ENCODE measurements at regions not wholly inside any gene's neighbourhood (a gene's known extent, or its start where the extent isn't known, plus 50 kb on each side); places are given as distances from the start of the nearest gene placed in this dataset.

DNA sequence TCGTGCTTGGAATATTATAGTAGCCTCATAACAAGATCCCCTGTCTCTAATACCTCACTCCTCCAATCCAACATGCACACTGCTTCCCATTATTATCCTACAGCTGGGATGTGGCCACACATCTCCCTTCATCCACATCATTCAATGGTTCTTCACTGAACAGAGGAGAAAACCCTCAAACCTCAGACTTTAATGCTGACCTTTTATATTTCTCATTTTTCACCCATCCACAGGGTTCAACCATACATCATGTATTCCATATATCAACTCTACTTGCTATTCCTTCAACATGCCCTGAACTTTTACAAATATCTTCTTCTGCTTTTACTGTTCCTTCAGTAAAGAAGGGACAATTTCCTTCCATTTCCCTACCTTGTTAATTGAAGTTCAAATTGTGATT, 396.8 kb downstream of the TLE4 start:
- no peak for DNase-seq

DNA sequence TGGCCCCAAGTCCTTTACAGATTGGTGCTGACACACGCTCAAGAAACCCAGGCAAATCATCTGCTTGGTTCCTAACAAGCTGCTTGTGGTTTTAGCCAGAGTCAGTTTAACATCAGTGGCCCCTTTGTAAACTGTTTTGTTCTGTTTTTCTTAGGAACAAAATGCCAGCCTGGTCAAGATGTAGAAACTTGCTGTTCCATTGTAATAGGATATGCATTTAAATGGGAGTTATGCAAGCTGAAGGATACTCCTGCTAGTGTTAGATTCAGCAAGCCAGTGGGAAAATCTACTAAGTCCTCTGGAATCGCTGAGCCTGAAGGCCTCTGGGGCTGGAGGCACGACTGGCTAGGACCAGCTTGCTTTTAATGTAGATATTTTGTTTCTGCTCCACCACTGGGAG, 391.1 kb downstream of the TLE4 start:
- no peak for DNase-seq

DNA sequence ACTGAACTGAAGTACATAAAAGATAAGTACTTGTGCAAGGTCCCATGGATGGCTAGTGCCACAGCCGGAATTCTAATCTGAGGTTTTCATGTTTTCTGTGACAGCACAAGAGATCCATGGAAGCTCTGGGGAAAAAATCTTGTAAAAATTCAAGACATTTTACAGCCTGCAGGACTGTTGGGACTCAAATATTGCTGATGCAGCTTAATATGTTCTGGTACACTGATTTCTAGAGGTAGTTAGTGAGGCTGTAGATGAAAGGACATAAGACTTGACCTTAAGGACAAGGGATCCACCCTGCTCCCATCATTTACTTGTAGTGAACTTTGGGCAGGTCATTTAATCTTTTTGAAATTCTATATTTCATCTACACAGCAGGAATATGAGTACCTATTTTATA, 390.4 kb downstream of the TLE4 start:
- DNase-seq = no peak

DNA sequence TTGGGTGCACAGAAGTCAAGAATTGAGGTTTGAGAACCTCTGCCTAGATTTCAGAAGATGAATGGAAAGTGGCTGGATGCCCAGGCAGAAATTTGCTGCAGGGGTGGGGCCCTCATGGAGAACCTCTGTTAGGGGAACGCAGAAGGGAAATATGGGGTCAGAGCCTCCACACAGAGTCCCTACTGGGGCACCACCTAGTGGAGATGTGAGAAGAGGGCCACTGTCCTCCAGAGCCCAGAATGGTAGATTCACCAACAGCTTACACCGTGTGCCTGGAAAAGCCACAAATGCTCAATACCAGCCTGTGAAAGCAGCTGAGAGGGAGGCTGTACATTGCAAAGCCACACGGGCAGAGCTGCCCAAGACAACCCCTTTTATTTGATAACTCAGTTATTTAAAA, 383.5 kb downstream of the TLE4 start:
- DNase-seq = no peak

DNA sequence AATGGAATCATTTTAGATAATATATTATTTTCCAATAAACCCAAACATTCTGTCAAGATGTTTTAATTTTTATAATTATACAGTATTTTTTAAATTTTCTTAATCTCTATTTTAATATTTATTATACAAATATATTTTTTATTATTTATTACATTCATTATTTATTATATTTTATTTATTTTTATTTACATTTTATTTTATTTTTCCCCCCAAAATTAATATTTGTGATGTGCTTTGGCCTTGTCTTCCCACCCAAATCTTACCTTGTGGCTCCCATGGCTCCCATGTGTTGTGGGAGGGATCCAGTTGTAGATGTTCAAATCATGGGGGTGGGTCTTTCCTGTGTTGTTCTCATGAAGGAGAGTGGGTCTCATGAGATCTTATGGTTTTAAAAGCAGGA, 382.1 kb downstream of the TLE4 start:
- no peak for DNase-seq

DNA sequence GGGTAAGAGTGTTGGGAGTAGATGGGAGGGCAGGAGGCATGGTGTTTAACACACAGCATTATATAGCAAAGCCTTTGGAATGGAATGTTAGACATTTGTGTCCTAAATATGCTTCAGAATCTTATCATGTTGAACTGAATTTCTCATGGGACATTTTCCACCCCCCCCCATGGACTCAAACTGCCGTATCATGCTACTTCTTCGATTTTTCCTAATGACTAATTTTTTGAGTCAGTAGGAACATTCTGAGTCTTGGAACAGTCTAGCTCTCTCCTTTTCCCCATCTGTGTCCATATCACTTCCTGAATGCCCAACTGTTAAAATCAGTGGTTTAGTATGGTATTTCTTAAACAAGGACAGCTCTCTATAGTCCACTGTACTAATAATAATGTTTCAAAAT, 380.6 kb downstream of the TLE4 start:
- DNase-seq = no peak

DNA sequence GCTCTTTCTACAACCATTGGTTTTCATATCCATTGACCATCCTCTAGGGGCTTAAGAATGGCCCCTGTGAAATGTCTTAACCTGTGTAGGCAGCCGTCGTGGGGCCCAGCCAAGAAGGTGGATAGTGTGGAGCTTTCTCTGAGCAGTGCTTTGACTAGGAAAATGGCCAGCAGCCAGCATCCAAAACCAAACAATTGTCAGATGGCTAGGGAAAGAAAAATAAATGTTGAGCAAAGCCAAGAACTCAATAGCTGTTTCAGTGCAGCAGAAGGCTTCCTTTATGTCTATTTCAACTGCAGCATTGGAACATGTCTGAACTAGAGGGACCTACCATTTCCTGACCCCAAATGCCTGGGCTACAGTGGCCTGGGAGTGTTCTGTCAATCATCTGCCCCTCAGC, 374.9 kb downstream of the TLE4 start:
- no peak for DNase-seq

DNA sequence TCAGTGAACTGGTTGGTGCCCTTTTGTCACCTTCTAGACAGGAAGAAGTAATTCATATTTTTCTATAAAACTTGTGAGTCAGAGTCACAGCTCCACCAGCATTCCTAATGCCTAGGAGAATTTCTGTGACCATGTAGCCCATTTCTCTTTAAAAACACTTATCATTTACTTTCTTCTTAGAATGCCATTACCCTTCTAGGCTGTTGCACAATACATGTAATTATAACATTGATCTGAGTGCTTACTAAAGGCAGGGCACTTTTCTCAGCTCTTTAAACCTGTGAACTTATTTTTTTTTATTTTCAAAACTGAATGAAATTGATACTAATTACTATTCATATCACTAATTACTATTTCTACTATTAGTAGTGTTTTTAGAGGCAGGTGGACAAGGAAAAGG, 373.7 kb downstream of the TLE4 start:
- no peak for DNase-seq

DNA sequence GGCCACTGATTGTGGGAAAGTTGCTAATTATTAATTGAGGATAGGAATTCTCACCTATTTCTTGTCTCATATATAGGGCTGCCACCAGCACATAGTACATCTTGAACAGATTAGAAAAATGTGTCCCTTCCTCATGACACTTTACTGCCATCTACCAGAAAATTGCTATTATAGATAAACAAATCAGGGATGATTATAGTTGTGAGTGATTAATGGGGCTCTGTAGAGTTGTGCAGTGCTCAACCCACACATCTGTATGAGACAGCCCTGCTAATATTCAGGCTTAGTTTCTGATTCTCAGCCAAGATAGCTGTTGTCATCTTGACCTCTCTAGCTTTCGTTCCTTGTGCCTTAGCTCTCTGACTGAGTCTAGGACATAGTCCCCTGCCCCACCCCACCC, 373.3 kb downstream of the TLE4 start:
- no peak for DNase-seq

DNA sequence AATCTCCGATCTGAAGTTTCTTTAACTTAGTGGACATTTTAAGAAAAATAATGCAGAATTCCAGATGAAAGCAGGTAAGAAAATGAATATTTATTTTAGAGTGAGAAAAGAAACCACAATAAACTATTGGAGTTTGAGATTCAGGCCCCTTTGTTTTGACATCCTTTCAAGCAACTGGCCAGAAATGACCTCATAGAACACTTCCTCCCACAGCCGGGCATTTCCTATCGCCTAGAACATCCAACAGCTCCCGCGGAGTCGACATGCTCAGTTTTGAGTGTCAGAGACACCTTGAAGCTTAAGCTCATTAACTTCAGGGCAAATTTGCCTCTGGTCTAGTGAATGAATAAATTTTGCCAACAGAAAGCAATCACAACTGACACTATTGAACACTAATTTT, 369.2 kb downstream of the TLE4 start:
- no peak for DNase-seq

DNA sequence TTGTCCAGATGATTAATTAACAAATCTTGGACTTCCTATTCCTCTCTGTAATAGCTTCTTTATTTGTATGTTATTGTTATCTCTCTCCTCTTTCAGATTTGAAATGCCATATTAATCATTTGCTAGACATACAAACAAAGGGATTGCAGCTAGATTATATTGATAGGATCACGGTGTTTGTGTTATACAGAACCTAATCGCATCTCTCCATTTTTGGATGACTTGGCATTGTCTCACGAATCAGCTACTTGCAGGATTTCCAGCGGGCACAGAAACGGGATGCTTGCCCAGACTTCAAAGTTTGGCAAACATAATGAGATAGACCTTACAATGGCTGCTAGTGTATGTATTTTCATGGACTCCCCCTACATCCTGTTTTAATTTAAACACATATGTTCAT, 368.1 kb downstream of the TLE4 start:
- DNase-seq = no peak

DNA sequence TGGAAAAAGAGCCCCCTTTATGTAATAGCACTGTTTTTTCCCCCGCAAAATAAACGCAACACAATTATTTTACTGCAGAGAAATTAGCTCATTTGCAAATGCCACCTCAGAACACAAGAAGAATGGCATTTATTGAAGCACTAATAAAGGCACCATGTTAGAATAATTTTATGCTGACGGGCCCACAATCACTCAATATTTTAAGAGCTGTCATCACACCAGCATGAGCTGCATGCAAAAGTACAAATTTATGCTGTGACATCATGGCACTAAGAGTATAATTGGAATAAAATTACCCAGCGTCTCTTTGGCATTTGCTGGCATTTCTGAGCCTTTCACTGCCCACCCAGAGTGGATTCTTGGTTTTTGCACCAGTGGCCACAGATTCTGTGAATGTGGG, 364.6 kb downstream of the TLE4 start:
- DNase-seq = no peak

DNA sequence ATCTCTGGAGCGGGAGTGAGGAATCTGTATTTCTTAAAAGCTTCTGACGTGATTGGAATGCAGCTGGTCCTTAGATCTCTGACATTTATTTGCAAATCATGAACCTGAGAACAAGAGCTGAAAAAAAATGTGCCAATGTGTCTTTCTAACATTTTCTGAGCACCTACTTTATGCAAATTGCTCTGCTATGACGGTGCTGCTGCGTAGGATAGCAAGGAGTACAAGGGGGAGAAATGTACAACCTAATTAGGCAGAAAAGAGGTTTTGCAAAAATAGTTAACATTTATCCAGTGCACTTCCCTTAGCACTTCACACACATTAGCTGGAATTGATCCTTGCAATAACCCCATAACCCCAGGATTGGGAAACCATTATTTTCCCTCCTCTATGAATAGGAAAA, 357.5 kb downstream of the TLE4 start:
- no peak for DNase-seq

DNA sequence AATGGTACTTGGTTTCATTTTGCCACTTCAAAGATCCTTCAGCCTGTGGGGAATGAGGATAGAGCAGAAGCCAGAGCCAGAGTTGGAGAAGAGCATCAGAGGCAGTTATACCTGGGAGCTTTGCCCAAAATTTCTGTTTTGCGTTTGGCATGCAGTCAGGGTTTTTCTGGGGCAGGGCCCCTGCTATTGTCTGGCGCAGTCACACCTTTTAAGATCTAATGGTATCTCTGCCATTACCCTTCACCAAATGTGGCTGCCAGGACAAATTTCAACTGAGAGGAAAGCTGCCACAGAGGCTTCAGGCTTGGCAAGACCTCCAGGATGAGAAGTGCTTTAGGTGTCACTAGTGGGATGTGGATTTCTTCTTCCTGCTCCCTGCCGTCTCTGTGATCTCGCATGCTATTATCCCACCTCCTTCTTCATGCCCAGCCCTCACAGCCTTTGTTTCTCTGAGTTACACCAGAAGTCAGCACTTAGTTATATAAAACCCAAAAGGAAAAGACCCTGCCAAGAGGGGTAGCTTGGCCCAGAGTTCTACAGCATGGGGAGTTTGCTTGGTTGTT, 357.0 kb downstream of the TLE4 start:
- DNase-seq = no peak

DNA sequence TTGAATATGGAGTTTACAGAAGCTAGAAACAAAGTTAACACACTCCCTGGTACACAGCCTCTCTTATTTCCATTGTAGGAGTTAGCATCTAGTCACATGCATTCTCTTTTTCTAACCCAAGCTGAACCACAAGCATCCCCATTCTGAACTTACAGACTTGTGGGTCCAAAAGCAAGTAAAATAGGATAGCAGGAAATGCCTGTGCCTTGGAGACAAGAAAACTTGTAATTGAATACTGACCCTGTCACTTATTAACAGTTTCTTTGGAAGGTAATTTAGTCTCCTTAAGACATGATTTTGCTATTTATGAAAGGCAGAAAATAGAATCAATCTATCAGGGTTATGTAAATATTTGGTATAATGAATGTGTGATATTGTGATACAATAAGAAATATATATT, 353.6 kb downstream of the TLE4 start:
- DNase-seq = no peak

DNA sequence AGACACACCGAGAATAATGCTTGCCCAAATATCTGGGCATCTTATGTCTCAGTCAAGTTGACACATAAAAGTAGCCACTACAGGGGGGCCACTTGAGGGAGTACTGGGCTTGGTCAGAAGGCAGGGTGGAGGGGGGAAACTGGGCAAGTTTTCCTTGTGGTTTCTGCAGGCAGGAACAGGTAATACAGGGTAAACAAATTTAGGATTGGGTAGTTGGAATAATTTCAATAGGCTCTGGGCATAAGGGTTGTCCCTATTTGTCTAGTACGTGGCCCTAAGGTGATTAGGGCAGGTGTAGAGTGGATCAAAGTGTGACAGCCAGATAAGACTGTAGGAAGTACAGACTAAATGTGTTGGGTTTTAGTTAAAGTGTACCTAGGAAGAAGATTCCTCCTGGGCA, 353.1 kb downstream of the TLE4 start:
- DNase-seq = no peak

DNA sequence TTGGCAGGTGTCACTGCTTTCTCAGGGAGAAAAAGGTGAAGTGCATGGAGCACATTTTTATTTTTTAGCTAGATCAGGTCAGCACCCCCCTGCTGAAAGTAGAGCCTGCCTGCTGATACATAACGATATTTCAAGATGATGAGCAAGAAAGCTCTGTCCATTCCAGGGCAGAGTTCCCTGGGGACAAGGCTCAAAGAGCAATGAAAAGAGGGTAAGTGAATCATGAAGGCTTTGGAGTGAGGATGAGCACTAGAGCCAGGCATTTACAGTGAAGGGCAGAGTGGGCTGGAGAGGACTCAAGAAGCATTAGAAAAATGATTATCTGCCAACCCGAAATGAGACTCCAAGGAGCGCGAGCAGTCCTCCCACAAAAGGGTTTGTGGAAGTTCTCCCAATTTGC, 345.7 kb downstream of the TLE4 start:
- no peak for DNase-seq

DNA sequence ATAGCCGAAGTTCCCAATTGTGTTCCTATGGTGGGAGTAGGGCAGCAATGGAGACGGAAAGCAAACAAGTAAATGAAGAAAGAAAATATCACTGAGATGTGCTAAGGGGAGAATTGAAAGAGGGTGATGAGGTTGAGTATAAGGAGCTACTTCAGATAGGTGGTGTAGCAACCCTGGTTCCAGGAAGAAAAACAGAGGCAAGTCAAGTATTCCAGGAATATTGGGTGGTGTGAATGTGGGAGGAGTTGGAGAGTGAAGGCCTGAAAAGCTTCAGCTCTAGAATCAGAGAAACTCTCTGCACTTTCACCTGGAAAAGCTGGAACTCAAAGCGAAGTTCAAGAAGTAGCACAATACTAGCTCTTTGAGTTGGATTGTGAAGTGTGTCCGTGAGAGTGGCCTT, 342.1 kb downstream of the TLE4 start:
- DNase-seq = no peak

DNA sequence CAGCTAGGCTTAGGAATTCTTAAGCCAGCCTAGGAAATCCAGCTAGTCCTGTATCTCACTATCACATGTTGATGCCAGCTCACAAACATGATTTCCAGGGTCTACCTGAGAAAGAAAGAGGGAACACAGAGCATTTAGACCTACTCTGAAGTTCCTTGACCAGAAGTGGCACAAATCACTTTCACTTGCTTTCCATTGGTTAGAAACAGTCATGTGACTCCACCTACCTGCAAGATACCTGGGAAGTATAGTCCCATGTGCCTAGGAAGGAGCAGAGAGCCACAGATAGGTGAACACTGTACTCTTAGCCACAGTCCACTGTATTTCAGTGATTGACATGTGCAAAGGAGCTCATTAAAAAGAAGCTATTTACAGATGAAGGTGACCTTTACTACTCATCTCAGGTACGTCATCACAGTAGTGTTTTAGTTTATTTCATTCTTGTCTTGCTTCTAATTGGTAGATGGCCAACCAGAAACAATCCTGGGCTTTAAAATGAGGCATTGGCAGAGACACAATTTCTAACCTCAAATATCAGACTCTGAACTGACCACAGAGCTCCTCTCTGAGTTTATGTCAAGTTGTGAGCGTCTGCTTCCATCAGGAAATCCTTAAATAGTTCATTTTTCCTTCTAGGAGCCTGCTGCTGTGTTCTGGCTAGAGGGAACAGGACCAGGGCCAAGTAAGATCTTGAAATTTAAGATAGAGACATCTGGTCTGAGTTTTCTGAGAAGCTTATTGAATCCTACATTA, 340.7 kb downstream of the TLE4 start:
- DNase-seq = no peak

DNA sequence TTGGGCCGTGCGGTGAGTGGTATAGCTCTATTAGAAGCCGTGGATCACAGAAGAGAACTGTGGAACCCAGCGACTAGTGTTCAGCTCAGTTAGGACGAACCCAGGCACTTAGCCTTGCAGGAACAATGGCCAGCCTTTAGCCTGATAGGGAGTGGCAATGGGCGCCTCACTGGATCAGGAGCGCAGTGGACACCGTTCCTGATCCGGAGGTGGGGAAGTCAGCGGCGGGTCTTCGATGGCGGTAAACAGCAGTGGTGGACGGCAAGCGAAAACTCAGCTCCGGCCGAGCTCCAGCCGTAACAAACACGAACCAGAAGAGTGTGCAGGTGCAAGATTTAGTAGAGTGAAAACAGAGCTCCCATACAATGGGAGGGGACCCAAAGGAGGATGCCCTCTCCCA, 340.0 kb downstream of the TLE4 start:
- DNase-seq = no peak

DNA sequence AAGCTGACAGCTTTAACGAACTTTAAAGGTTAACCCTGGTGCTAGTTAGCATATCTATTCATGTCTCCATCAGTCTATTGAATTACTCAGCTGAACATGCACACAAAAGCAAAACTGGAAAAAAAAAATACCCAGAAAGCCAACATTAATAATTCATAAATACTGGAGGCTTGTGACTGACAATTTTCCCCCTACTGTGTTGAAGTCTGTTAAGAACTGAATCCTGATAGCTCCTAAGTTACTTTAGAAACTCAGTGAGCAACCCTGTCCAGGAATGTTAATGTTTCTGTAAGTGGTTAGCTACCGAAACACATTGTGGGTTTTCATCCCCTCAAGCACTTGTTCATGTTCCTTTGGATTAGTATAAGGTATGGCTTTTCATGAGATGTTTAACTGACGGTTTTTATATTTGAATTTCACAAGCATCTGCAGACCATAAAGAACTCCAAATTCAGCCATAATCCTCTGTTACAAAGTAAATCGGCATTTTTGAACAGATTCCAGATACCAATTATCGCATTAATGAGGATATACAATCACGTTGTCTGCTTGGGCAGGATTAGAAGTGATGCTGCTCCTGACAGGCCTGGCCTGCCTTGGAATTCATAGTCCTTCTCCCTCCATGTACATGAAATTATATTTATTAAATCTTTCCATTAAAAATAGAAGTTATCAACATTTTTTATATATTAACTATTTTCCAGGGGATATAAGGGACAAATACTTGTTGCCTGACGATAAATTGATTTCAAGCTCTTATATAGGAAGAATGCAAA, 331.2 kb downstream of the TLE4 start:
- DNase-seq = no peak

DNA sequence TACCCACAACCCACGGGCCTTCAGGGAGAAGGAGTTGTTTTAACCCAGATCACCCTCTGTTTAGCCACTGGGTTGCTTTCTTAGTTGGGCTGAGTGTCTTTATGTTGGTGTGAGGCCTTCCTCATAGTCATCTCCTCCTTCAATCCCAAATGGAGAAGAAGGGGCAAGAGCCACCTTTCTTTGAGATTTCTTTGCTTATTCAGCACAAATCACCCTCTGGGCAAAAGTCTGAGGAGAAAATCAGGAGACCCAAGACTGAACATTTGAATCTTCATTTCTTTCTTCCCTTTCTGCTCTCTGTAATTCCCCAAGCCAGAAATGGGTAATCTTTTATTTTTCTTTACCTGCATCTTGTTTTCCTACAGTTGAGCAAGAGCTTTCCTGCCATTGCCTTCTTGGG, 329.0 kb downstream of the TLE4 start:
- no peak for DNase-seq

DNA sequence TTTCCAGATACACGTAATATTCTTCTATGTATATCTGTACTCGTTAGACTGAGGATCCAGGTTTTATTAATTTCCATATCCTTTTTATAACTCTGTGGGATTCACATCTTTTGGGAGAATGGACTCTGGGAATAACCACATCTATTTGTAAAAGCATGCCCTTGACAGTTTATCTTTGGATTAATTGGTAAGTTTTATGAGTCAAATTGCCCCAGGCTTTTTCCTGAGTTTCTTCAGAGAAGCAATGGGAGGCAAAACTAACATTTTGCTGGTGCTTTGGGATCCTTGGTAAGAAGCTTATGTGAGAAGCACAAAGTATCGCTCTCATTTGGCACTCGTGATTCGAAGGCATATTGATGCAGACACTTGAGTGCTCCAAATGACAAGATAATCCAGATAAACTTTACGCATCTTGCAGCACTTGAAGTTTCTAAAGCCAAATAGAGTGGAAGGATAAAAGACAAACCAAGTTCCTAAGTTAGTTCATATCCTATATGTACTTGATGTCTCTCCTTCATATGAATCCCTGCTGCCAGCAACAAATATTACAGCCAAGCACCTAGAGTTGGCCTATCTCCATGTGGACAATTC, 324.7 kb downstream of the TLE4 start:
- no peak for DNase-seq

DNA sequence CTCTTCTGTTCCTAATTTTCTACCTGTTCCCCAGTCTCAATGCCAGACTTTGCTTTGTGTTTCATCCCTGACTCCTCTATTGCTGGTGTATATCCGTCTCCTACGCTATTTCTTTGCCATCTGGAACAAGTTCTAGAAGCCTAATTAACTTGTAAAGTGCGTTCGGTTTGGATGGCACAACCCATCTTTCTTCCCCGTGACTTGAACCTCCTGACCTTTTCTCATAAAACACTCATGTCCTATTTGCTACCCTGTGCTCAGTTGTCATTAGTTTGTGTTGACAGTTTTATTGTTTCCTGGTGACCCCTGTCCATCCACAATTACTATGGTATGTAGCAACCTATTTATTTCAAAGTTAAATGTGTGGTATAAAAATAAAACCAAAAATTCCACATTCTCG, 323.5 kb downstream of the TLE4 start:
- no peak for DNase-seq
